WTC11 (cell line): ENCODE measurements at regions not wholly inside any gene's neighbourhood (a gene's known extent, or its start where the extent isn't known, plus 50 kb on each side); places are given as distances from the start of the nearest gene placed in this dataset.
A peak's percentile ranks its signal among the peaks of the same experiment; 100 is the strongest.

Experiments
- ATAC-seq: fragments of 200-7000 bp; cut with Tn5 transposase; 2 replicates; pipeline ENCODE4 v1.10.0; 2021; ENCODE audit warnings: mild to moderate bottlenecking, moderate library complexity
- CTCF ChIA-PET: fragments of 300-600 bp; sonication (Branson Sonifier 250); formaldehyde crosslinking; loops from one replicate; lab custom pipeline; 2021; ENCODE audit warnings: antibody characterized with exemption; lab: Charles Lee
- POLR2A ChIA-PET: fragments of 350-600 bp; sonication (Branson Sonifier 250); formaldehyde crosslinking; loops from one replicate; lab custom pipeline; 2021; ENCODE audit warnings: antibody characterized with exemption; lab: Charles Lee
- DNase-seq: peaks from one replicate; pipeline ENCODE4 v3.0.0; 2021; ENCODE audit warnings: low spot score
- H3K27ac Mint-ChIP-seq: 2 replicates; pipeline ENCODE4 v1.8.0; 2021; ENCODE audit warnings: mixed read lengths
- H3K27me3 Mint-ChIP-seq: 2 replicates; pipeline ENCODE4 v1.8.0; 2021; ENCODE audit warnings: low read depth, mild to moderate bottlenecking, moderate library complexity, mixed read lengths
- H3K36me3 Mint-ChIP-seq: 2 replicates; pipeline ENCODE4 v1.8.0; 2021; ENCODE audit warnings: mixed read lengths
- H3K4me1 Mint-ChIP-seq: 2 replicates; pipeline ENCODE4 v1.8.0; 2022; ENCODE audit warnings: mixed read lengths
- H3K4me3 Mint-ChIP-seq: 2 replicates; pipeline ENCODE4 v1.8.0; 2021; ENCODE audit warnings: mild to moderate bottlenecking, moderate library complexity, mixed read lengths
- H3K9me3 Mint-ChIP-seq: 2 replicates; pipeline ENCODE4 v1.8.0; 2021; ENCODE audit warnings: mixed read lengths
- ARID4B ChIP-seq: sonication (generic); formaldehyde crosslinking; IDR thresholded peaks from 2 replicates; pipeline ENCODE4 v1.8.0; 2023; ENCODE audit warnings: missing genetic modification reagents, mild to moderate bottlenecking, borderline replicate concordance
- ATF6 ChIP-seq: sonication (generic); formaldehyde crosslinking; IDR thresholded peaks from 2 replicates; pipeline ENCODE4 v1.8.1; 2023; ENCODE audit warnings: mild to moderate bottlenecking, missing genetic modification reagents
- CBFB ChIP-seq: sonication (generic); formaldehyde crosslinking; IDR thresholded peaks from 2 replicates; pipeline ENCODE4 v1.8.1; 2022; ENCODE audit warnings: mild to moderate bottlenecking, low read depth, missing genetic modification reagents
- CREM ChIP-seq: sonication (generic); formaldehyde crosslinking; IDR thresholded peaks from 2 replicates; pipeline ENCODE4 v1.8.1; 2022; ENCODE audit warnings: mild to moderate bottlenecking, missing genetic modification reagents, moderate library complexity
- ESRRA ChIP-seq: sonication (generic); formaldehyde crosslinking; IDR thresholded peaks from 2 replicates; pipeline ENCODE4 v1.8.1; 2022; ENCODE audit warnings: mild to moderate bottlenecking, missing genetic modification reagents, borderline replicate concordance
- GRHL2 ChIP-seq: fragments of 250-450 bp; sonication (Bioruptor Pico); IDR thresholded peaks from 2 replicates; pipeline ENCODE4 v1.8.0; 2022; ENCODE audit warnings: mild to moderate bottlenecking, moderate library complexity; ENCODE audit not compliant: insufficient replicate concordance, severe bottlenecking
- HMGA2 ChIP-seq: fragments of 250-450 bp; sonication (Bioruptor Pico); IDR thresholded peaks from 2 replicates; pipeline ENCODE4 v1.4.0; 2021; ENCODE audit warnings: mild to moderate bottlenecking, moderate library complexity
- IRF1 ChIP-seq: sonication (generic); formaldehyde crosslinking; IDR thresholded peaks from 2 replicates; pipeline ENCODE4 v1.8.0; 2023; ENCODE audit warnings: missing genetic modification reagents
- NFATC4 ChIP-seq: fragments of 250-450 bp; sonication (Bioruptor Pico); IDR thresholded peaks from 2 replicates; pipeline ENCODE4 v1.9.0; 2021; ENCODE audit warnings: mild to moderate bottlenecking
- RORB ChIP-seq: fragments of 250-450 bp; sonication (Bioruptor Pico); IDR thresholded peaks from 2 replicates; pipeline ENCODE4 v1.9.0; 2021; ENCODE audit warnings: mild to moderate bottlenecking
- SMAD3 ChIP-seq: sonication (generic); formaldehyde crosslinking; IDR thresholded peaks from 2 replicates; pipeline ENCODE4 v1.8.0; 2022; ENCODE audit warnings: missing genetic modification reagents, mild to moderate bottlenecking, borderline replicate concordance
- SOX15 ChIP-seq: fragments of 250-450 bp; sonication (Bioruptor Pico); IDR thresholded peaks from 2 replicates; pipeline ENCODE4 v1.9.0; 2021; ENCODE audit warnings: mild to moderate bottlenecking
- ZNF281 ChIP-seq: sonication (generic); formaldehyde crosslinking; IDR thresholded peaks from 2 replicates; pipeline ENCODE4 v1.8.0; 2023; ENCODE audit warnings: mild to moderate bottlenecking, missing genetic modification reagents
- ZNF423 ChIP-seq: fragments of 250-450 bp; sonication (Bioruptor Pico); IDR thresholded peaks from 2 replicates; pipeline ENCODE4 v2.1.2; 2022; ENCODE audit warnings: mild to moderate bottlenecking, moderate library complexity
- ZNF425 ChIP-seq: fragments of 250-450 bp; sonication (Bioruptor Pico); conservative IDR thresholded peaks from 2 replicates; pipeline ENCODE4 v1.9.0; 2021; ENCODE audit warnings: mild to moderate bottlenecking
- ZNF532 ChIP-seq: fragments of 250-450 bp; sonication (Bioruptor Pico); IDR thresholded peaks from 2 replicates; pipeline ENCODE4 v1.9.0; 2021; ENCODE audit warnings: mild to moderate bottlenecking, borderline replicate concordance
- ZSCAN18 ChIP-seq: fragments of 250-450 bp; sonication (Bioruptor Pico); IDR thresholded peaks from 2 replicates; pipeline ENCODE4 v2.1.2; 2022; ENCODE audit warnings: mild to moderate bottlenecking, moderate library complexity

GRCh38 chr4:158099686-158100085, 73.1 kb downstream of the GASK1B start:
- DNase-seq (no peak), ATAC-seq (no peak)
- H3K36me3 Mint-ChIP-seq = no peaks in the 10 kb centered on the region
- ChIA-PET CTCF (no interaction called here), POLR2A (no interaction called here)
- no peak for TF ChIP-seq ZNF281 (CRISPR knock-in tag)
- TF ChIP-seq CBFB (CRISPR knock-in tag) = no peak
- TF ChIP-seq ZSCAN18 = no peak
- no peak for TF ChIP-seq ZNF423
- TF ChIP-seq HMGA2 = no peak
- TF ChIP-seq NFATC4 (CRISPR knock-in tag) = no peak
- TF ChIP-seq ARID4B (CRISPR knock-in tag) = no peak
- no peak for TF ChIP-seq ZNF425 (CRISPR knock-in tag)
- no peak for TF ChIP-seq ATF6 (CRISPR knock-in tag)
- TF ChIP-seq GRHL2 = no peak
- no peak for TF ChIP-seq SMAD3 (CRISPR knock-in tag)
- no peak for TF ChIP-seq ZNF532
- TF ChIP-seq RORB (CRISPR knock-in tag) = no peak
- no peak for TF ChIP-seq ESRRA (CRISPR knock-in tag)
- no peak for TF ChIP-seq SOX15 (CRISPR knock-in tag)
- no peak for TF ChIP-seq CREM
- TF ChIP-seq IRF1 (CRISPR knock-in tag) = no peak
- 0 out of 2 replicates have a peak overlapping the region, but pooled peaks have one; percentile 14 for H3K27ac Mint-ChIP-seq
- no peaks in the 10 kb centered on the region for H3K9me3 Mint-ChIP-seq
- no peaks in the 10 kb centered on the region for H3K27me3 Mint-ChIP-seq
- peaks cover 16% of the 10 kb centered on the region for H3K4me1 Mint-ChIP-seq
- no peak overlapping the region for H3K4me3 Mint-ChIP-seq
